NCI-H2029 (cell line): ENCODE measurements at regions not wholly inside any gene's neighbourhood (a gene's known extent, or its start where the extent isn't known, plus 50 kb on each side); places are given as distances from the start of the nearest gene placed in this dataset.
"Not testable (repeated sequence)": the region's sequence is repeated elsewhere in the genome, so short reads cannot be mapped to it uniquely, and the experiment has no call there.

Experiments used
- DNase-seq: peaks from one replicate; lab custom pipeline; 2025; lab: John Stamatoyannopoulos, UW

DNA sequence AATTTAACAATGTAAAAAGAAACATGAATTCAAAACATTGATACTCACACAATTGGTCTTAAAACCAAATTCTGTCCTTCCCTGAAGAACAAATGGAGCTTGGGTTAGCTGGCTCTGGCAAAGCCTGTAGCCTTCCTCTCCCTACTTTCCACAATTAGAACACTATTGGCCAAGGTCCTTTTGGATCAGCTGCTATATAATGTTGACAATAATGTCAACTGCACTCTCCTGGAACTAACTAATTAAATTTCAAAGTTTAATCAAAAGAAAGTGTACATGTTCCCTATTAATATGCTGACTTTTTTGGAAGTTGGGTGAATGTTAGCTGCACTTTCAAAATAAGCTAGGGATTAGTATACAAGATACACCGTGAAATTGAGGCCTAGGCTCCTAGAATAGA lies 440.1 kb upstream of the NFE2L3 start:
- DNase-seq = no peak

DNA sequence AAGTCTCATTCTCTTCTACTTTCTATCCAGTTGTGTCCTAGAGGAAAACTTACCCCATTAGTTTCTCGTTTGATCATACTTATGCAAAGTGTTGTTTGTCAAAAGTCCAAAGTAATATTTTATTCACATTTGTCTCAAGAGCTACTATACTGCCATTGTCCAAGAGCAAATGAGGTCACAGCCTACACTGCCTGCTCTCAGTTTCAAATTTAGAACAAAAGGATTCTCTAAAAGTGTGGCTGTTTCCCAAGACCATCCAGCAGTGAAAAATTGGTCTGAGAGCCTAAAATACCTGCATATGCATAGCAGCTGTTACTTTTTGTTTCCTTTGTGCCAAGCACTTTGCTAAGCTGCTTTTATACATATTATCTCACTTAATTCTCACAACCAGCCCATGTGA lies 439.5 kb upstream of the NFE2L3 start:
- no peak for DNase-seq

DNA sequence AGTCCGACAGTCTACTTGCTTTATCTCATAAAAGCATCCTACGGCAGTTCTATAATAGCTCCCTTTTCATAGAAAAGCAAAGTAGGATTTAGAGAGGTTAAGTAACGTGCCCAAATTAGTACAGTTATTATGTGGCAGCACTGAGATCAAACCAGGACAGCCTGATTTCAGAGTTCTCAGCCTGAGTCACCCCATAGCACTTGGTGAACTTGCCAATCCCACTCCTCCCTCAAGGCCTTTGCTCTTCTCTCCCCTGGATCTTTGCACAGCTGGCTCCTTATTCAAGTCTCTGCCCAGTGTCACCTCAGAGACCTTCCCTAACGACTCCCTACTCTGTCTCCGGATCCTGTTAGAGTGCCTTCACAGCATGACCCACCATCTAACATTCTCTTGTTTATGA lies 438.0 kb upstream of the NFE2L3 start:
- no peak for DNase-seq

DNA sequence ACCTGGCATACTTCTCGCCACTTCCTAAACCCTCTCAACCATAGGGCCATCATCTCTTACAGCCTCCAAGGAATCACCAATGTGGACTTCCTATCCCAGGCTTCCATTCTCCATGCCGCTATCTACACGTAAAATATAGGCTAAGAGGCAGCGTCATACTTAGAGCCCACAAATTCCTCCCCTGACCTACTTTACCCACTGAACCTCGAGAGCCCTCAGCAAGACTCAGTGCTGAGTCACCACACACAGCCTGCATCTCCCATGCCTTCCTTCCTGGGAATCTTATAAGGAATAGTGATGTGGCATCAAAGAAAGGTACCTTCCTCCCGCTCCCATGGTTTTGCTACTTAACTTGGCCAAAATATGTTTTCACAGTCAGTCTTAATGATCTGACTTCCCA lies 435.6 kb upstream of the NFE2L3 start:
- DNase-seq = no peak

DNA sequence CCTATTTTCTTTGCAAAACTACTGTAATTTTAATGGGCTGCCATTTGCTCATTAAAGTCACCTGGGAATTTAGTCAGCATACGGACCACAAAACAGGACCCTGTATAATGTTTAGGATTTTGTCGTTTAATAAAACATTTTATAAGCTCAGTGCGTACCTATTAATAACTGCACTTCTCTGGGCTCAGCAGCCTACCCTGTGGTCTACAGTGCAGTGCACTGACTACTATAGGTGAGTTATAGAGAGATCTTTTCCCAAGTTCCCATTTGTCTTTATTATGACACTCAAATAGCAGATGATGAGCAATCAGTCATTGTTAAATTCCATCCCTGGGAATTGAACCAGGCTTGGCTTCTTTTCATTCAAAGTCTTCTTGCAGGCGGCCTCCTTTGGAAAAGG lies 433.4 kb upstream of the NFE2L3 start:
- DNase-seq = no peak

DNA sequence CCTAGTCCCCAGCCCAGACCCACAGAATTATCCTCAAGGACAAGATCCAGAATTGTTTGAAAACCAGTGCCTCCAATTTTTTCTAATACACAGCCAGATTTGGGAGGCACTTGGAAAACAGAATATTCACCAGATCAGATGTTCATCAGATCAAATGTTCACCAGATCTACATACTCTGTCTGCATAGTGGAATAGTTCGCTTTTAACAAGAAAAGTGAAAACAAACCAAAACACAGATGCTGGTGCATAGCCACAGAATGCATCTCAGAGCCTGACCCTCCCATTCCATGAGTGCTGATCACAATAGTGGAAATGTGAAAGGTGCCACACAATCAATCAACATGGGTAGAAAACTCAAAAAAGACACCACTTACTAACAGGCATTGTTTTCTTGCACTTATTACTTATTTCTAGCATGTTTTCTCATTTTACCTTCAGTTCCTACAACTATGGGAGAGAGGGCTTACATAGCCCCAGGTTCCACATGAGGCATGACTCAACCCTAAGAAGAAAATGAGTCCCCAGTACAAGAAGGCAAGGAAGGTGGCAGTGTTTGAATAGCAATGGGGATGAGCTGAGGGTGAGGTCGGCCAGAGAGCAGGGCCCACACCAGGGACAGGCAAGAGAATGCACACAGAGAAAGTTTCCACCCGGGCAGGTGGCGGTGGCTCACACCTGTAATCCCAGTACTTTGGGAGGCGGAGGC lies 432.7 kb upstream of the NFE2L3 start:
- DNase-seq = no peak

DNA sequence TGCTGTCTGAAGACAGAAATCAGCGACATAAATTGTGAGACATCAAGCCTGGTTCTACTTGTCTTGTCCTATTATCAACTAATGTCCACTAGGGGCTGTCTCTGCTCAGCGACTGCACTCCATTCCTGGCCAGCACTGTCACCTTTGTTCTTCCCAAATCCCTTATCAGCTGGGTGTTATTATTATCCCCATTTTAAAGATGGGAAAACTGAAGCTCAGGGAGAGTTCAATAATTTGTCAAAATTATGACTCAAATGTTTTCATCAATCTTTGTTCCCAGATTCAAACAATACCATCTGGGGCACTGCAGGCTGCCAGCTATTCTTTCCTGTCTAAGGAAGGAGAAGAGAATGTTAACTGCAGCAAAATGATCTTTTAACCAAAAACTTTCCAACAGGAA lies 431.6 kb upstream of the NFE2L3 start:
- no peak for DNase-seq

DNA sequence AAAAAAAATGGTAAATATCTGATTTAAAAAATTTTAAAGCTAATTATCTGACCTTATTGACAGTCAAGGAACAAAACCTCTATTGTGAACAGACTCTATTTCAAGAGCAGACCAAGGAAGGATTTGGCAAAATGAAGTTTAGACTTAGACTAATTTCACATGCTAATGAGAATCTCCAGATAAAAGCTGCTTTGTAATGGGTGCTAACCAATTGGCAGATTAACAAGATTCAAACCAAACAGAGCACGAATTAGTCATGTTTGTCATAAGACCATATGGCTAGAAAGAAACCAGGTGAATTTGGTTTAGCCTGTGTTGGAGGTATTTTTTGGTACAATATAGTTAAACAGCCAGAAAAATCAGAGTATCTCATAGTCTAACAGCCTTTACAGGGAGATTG lies 429.1 kb upstream of the NFE2L3 start:
- DNase-seq = no peak

DNA sequence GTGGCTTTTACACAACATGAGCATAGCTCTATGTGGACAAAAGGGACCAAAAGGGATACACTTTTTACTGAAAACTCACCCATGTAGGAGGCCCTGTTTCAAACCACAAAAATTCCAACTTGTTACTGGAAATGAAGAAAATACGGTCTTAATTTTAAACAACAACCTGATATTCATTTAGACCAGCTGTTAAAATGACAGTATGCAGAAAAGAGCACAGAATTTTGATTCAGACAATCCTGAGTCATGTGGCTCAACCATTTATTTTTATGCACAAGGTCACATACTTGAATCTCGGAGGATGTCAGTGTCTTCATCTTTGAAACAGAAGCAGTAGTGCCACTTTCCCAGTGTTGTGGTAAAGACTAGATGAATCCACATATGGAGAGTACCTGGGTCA lies 426.5 kb upstream of the NFE2L3 start:
- DNase-seq = no peak

DNA sequence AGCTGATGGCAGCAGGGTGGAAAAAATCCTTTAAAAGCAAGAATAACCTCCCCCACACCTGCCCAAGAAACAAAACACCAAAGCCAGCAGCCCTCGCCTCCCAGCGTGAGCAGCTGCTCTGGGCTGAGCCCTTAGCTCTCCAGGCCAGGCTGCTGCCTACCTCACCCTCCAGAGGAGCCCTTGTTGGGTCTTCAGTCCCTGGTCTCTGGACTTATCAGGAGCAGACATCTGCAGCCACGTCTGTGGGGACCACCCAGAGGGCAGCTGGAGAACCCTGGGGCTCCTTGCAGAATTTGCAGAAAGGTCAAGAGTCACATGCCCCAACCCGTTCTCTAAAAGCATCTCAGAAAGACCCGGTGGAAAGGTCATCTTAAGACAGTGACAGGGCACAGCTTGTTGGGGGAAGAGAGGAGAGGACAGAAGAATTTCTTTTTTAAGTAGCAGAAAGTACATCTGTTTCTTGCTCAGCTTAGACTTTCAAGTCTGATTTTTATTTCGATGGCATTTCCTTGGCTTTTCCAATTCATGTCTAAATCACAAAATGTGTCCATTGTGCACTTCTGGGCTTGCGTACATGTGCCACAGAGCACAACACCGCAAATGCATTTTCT lies 425.7 kb upstream of the NFE2L3 start:
- DNase-seq = no peak

DNA sequence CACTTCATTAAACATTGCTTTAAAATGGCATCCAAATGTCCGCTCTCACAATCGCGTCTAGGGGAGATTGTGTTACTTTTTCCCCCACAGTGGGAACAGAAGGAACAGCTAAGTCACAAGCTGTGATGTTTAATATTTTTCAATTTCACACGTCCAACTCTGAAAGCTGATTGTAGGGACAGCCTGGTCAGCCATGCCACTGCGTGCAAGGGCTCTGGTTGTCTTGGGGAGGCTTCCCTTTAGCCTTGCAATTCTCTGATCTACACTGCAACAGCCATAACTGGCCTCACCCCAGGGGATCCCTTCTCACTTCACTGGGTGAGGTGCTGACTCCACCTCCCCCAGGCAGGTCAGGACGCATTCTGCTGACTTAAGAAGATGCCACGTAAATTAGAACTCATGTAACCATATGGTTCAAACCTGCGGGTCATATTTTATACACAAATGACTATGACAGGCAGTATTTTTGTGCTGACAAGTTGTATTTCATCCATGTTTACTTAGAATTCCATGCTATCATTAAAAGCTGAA lies 425.2 kb upstream of the NFE2L3 start:
- no peak for DNase-seq

DNA sequence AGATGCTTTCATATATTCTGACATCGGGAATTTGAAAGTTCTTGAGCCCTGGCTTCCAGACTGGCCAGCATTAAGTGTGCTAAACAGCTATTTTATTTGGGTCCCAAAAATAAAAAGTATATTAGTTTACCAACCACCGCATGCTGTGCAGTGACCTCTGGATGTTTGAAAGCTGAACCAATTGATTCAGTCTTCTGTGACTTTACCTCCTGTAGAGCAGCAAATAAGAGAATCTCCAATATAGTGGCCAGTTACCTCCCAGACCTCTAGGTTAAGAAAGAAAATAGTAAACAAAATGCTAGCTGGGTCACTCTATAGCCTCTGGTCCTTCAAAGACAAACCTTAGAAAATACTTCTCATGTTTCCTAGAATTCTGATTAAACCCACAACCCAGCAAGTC lies 424.6 kb upstream of the NFE2L3 start:
- DNase-seq = no peak

DNA sequence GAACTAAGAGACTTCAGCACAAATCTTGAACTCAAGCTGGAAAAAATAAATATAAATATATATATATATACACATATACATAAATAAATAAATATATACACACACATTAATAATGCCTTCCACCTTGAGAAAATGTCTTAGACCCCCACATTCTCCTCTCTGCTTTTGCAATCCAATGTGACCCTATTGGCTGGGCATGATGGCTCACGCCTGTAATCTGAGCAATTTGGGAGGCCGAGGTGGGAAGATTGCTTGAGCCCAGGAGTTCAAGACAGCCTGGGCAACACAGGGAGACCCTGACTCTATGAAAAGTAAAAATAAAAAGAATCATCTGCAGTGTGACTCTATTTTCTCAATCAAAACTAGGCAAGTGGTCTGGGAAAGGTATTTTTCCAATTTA lies 424.1 kb upstream of the NFE2L3 start:
- DNase-seq = no peak

DNA sequence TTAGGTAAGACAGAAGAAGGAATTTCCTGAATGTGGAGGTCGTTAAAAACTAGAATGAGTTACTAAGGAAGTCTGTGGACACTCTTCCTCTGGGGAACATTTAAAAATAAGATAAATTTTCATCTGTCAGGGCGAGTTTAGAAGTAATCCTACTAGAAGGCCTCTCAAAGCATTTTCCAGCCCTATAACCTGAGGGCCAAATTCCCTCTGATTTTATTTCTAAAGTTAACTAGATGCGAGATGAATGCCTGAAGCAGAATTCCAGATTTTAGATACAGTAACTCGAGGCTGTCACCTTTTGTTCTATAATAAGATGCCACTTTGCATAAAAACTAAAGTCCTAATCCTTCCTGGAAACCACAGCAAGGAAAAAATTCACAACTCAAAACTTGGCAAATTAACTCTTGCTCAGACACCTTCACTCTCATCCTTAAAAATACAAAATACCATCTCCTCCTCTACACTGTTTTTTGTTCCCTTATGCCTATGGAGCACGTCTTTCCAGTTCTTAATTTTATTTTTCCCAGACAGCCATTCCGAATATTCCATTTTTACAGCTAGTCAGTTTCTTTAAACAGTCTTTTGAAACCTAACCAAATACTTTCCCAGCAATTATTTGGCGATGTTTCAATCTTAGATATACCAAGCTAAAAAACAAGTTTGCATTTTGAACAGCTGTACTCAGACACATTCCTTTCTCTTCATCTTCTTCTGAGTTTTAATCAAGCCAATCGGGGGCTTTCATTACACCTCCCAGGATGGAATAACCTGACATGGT lies 420.7 kb upstream of the NFE2L3 start:
- no peak for DNase-seq

DNA sequence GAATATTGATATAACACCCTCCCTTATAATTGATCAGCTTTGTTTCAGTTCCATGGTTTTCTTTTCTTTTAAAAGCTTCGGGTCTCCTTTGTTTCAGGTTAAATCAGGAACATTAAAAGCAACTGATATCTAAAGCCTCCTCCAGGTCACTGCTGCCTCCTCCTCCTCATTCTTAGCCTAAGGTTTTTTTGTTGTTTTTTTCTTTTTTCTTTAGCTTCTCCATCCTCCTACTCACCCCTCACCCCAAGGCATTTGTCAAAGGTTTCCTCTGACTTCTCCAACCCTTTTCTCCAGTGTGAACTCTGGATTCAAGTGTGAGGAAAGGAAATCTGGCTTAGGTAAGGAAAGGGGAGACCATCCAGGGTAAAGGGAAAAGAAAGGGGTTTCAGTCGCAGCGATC lies 420.2 kb upstream of the NFE2L3 start:
- no peak for DNase-seq

DNA sequence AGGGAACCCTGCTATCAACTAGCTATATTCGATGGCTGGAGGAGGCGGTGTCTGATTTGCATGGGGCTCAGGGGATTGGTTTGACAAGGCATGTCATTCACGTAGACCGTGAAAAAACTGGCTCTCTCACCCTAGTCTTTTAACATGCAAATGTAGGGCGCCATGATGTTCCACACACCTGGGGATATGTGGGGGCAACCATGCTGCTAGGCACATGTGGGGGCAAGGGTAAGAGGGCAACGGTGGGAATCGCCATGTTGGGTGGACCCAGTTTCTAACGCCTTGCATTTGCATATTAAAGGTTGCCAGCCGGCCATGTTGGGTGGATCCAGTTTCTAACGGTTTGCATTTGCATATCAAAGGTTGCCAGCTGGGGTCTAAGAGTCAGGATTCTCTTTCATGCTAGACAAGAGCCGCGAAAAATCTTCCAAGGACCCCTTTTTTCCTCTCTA lies 419.2 kb upstream of the NFE2L3 start:
- DNase-seq = no peak

DNA sequence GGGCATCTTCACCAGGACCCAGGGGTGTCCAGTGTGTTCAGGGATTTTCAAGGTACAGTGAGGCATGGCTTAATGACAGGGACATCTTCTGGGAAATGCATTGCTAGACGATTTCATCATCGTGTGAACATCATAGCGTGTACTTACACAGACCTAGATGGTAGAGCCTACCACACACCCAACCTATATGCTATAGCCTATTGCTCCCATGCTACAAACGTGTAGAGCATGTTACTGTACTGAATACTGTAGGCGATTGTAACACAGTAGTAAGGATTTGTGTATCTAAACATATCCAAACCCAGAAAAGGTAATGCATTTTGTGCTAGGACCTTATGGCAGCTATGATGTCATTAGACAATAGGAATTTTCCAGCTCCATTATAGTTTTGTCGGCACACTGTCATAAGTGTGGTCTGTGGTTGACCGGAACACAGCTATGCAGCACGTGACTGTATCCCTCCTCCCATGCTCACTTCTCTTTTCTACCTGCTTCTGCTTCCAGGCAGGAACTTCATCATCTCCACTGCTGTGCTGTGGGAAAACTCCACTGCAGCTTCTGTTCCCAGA lies 416.2 kb upstream of the NFE2L3 start:
- no peak for DNase-seq

DNA sequence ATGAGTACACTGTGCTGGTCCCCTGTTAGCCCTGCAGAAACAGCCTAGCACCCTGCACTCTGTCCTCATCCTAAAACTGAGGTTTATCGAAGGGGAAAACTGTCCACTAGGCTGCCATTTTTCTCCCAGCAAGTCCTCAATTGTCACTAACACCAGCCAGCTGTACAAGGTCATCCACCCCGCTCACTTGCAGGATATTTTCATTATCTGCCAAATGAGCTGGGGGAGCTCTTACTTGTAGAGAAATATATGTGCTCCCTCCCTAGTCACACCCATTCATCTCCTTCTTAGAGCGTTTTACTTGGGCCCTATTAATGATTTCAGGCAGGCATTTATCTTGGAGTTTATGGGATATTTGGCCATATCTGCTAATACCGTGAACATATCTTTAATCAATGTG lies 413.5 kb upstream of the NFE2L3 start:
- no peak for DNase-seq

DNA sequence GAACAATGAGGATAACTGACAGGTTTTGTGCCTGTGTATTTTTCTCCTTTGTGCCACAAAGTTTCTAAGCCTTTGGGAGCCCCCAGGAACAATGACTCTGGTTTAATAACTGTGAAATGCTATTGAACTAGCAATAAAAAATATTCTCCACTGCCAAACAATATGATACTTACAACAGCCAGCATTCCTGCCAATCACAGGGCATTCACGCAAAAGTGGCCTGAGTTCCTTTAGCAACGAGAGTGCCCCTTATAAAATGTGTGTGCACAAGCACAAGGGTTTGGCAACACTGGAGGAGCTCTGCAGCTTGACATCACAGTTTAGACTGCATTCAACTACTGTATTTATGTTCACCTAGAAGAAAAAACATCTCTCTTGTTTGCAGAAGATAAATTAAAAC lies 412.9 kb upstream of the NFE2L3 start:
- DNase-seq = no peak

DNA sequence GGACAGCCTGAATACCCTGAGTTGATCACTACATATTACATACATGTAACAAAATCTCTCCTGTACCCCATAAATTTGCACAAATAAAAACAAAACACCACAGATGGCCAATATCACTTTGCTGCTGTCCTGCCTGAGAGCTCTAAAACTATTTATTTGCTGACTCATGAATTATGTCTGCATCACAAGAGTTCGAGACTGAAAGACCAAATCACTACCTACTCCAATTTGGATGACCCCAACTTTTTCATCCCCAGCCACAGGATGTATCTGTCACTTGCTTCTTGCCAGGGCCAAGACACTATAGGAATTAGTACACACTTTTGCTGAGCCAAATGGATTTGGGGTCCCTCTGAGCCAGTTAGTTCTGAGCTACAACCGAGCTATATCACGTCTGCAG lies 409.7 kb upstream of the NFE2L3 start:
- no peak for DNase-seq

DNA sequence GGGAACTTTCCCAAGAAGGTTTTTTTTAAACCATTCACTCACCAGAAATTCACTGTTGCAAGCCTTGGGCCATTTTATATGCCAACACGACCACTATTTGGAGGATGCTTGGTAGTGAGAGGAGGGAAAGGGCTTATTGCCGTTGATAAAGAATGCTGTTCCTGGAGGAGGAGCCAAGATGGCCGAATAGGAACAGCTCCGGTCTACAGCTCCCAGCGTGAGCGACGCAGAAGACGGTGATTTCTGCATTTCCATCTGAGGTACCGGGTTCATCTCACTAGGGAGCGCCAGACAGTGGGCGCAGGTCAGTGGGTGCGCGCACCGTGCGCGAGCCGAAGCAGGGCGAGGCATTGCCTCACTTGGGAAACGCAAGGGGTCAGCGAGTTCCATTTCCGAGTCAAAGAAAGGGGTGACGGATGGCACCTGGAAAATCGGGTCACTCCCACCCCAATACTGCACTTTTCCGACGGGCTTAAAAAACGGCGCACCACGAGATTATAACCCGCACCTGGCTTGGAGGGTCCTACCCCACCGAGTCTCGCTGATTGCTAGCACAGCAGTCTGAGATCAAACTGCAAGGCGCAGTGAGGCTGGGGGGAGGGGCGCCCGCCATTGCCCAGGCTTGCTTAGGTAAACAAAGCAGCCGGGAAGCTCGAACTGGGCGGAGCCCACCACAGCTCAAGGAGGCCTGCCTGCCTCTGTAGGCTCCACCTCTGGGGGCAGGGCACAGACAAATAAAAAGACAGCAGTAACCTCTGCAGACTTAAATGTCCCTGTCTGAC lies 408.1 kb upstream of the NFE2L3 start:
- not testable (repeated sequence) for DNase-seq
